Fibroblast of peridontal ligament (primary cell): ENCODE measurements at regions not wholly inside any gene's neighbourhood (a gene's known extent, or its start where the extent isn't known, plus 50 kb on each side); places are given as distances from the start of the nearest gene placed in this dataset.
"Not testable (repeated sequence)": the region's sequence is repeated elsewhere in the genome, so short reads cannot be mapped to it uniquely, and the experiment has no call there.

ENCODE experiments used
- DNase-seq: peaks from one replicate; pipeline ENCODE4 v3.0.0-alpha.2; 2010; ENCODE audit errors: extremely low read depth

DNA sequence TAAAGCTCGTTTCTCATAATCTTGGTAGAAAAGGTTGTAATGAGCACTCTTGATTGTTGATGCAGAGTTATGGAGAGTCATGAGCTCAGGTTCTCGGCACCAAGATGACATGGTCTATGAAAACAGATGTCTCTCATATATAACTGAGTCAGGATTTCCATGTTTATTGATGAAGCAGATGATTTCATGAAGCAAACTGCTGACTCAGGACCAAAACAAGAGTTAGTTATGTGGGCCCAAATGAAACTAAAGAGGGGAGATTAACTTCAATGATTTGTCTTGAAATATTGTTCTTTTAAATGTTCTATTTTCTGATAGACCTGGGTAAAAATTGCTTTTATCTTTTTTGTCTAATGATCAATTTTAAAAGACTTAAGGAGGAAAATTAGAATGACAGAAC lies 258.6 kb upstream of the CTNND2 start:
- no peak for DNase-seq

DNA sequence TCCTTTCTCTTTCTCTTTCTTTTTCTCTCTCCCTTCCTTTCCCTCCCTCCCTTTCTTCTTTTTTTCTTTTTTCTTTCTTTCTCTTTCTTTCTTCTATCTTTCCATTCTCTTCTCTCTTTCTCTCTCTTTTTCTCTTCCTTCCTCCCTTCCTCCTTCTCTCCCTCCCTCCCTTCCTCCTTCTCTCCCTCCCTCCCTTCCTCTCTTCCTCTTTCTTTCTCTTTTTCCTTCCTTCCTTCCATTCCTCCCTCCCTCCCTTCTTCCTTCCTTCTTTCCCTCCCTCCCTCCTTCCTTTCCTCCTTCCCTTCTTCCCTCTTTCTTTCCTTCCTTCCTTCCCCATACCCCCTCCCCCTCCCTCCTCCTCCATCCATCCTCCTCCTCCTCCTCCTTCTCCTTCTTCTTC lies 243.3 kb upstream of the CTNND2 start:
- DNase-seq: no peak

DNA sequence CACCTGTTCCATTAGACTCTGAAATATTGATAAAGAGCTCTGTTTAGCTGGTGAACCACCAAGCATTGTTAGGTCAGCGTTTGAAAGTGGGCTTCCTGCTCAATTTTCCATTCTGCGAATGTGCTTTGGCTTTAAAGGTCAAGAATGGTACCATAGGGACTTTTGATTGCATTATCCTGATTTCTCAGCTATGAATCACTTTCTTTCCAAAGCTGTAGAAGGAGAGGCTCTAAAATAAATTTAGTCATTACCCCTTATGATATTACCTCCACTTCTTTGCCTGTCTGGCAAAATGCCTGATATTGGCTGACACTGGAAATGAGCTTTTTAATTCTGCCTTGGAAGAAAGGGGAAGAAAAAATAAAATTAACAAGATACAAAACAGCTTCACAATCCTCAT lies 237.2 kb upstream of the CTNND2 start:
- no peak for DNase-seq

DNA sequence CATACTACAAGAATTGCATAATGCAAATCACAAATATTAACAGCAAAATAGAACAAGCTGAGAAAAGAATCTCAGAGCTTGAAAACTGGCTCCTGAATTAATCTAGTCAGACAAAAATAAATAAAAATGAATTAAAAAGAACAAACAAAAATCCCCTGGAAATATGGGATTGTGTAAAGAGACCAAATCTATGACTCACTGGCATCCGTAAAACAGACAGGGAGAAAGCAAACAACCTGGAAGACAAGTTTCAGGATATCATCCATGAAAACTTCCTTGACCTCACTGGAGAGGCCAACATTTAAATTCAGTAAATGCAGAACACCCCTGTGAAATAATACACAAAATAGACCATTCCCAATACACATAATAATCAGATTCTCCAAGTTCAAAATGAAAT lies 229.3 kb upstream of the CTNND2 start:
- no peak for DNase-seq

DNA sequence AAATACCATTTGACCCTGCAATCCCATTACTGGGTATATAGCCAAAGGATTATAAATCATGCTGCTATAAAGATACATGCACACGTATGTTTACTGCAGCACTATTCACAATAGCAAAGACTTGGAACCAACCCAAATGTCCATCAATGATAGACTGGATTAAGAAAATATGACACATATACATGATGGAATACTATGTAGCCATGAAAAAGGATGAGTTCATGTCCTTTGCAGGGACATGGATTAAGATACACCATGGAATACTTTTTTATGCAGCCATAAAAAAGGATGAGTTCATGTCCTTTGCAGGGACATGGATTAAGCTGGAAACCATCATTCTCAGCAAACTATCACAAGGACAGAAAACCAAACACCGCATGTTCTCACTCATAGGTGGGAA lies 226.8 kb upstream of the CTNND2 start:
- DNase-seq: not testable (repeated sequence)

DNA sequence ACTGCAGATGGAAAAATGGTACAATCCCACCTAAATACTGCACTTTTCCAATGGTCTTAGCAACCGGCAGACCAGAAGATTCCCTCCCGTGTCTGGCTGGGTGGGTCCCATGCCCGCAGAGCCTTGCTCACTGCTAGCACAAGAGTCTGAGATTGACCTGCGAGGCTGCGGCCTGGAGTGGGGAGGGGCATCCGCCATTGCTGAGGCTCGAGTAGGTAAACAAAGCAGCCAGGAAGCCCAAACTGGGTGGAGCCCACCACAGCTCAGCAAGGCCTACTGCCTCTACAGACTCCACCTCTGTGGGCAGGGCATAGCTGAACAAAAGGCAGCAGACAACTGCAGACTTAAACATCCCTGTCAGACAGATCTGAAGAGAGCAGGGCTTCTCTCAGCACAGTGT lies 221.6 kb upstream of the CTNND2 start:
- DNase-seq: no peak

DNA sequence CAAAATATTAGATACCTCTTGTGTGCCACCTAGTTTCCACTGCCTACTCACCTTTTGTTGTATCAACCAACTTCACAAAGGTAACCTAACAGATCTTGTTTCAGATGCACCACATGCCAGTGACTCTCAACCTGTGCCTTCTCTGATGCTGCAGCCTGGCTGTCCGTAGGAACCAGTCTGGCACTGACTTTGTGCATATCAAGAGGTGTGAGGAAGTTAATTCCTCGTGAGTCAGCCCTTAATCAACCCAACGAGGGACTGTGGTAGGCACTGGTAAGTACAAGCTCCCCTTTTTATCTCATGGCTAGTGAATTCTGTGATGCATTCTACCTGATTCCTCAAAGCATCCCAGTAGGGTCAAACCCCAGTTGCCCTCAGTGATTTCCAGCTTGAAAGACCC lies 215.4 kb upstream of the CTNND2 start:
- DNase-seq: no peak

DNA sequence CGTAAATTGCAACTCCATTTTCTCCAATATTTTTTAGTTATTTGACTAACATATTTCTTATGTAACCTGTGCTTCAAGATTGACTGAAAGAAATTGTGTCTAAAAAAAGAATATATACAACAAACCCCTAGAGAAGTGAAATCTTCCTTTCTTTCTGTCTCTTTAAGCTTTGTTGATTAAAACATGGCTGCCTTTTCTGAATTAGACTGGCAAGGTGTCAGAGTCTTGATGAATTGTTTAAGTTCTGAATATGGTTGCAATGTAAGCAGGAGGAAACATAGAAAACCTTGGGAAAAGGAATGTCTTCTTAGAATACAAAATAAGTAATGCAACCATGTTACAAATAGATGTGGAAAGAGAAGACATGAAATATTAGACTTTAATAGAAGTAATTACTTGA lies 209.8 kb upstream of the CTNND2 start:
- no peak for DNase-seq

DNA sequence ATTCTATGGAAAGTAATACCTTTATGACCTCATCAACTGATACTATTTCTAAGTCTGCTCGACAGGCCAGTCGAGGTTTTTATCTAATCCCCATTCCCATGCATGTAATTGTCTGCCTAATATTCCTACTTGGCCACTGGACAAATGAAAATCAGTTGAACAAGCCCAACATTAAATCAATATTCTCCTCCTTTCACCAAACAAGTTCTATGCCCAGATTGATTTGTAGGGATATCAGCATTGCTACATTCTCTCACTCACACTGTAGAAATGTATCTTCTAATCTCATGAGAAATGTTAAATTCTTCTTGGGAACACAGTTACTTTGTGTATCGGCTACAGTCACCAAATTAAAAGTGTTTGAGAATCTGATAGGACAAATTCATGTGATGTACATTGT lies 208.8 kb upstream of the CTNND2 start:
- DNase-seq: no peak

DNA sequence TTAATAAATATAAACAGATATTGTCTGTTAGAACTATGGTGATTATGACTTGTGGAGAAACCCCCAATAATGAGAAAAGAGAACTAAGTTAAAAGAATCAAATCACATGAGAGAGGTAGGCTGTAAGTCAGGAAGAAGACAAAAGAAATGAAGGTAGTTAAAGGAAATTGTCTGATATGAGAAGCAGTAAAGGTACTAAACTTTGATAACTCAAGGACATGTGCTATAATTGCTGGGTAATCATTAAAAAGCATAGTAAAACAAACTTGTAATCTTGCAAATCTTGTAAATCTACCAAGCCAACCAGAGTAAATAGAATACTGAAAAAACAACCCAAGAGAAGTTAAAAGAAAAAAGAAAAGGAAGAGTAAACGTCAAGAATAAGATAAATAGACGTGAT lies 207.0 kb upstream of the CTNND2 start:
- no peak for DNase-seq

DNA sequence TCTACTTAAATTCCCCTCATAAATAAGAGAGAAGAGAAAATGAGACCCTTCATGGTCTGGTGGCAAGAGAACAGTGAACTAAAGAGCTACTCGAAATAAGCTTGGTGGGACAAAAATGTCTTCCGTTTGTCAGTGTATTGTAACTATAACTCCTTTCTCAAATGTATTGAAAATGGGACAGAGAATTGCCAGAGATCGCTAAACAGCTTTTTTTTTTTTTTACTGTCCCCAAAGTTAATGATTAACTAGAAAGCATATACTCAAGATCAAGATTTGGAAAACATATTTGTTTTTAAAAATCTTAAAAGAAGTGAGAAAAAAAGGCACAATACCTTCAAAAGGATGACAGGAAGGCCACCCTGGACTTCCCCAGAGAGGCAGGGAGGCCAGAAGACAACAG lies 206.4 kb upstream of the CTNND2 start:
- DNase-seq: no peak

DNA sequence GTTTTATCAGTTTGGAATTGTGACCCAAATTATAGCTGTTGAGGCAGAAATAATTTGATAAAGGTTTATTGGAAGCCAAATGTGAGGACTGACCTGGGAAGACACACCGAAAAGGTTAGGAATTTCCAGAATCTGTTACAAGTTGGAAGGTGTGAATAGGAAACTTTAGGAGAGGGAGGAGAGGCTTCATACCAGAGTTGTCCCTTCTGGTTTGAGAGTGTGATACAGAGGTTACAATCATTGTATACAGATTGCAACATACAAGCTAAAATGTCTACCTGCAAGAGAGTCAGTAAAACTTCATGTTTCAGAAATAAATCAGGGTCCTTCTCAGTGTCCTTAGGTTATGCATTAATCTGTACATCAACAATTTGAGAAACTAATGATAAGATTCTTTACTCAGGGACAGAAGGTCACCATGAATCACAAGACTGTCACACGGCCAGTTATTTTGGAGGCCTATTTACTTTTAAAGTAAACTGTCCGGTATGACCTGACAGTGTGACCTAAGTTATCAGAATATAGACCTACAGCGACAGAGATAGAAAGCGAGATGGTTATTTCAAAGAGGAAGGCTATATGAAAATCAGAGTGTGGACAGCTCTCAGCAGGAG lies 204.9 kb upstream of the CTNND2 start:
- DNase-seq: no peak

DNA sequence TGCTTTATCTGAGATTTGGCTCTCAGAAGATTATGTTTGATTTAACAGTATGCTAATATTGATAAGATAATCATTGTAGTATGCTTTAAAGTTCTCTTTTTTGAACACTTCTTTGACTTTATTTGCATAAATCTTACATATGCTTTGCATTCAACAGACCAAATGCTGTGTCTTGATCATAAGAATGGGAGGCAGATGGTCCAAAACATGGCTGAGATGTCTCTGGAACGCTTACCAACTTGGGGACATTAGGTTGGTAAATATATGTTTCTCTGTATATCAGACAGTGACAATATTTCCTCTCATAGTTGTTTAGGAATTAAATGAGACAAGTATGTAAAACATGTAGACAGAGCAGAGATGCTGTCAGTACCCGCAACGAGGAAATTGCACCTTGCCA lies 197.9 kb upstream of the CTNND2 start:
- DNase-seq: no peak

DNA sequence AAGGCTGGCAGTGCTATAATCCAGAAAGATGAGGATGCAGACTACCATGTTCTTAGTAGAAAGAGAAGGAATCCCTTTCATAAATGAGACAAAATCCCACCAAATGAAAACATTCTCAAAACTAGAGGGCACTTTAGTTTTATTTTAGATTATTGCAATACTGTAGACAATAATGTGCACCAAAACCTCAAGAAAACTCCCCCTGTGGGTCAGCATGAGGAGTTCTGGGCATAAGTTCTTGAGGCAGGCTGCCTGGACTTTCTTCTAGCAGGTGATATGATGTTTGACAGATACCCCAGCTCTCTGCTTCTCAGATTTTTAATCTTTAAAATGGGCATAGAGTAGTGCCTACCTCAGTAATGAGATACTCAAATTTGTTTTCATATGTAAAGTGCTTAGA lies 196.3 kb upstream of the CTNND2 start:
- no peak for DNase-seq

DNA sequence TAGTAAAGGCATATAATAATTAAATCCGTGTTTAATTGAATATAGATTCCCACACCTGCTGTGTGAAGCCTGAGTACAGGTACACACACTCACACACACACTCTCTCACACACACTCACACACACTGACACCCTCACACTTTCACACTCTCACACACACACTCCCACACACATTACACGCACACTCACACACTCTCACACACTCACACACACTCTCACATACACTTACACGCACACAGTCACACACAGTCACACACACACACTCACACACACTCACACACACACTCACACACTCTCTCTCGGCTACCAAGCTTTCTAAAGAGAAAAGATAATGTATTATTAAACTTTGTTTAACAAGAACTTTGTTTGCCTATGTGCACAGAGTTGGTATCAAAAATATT lies 195.1 kb upstream of the CTNND2 start:
- DNase-seq: no peak

DNA sequence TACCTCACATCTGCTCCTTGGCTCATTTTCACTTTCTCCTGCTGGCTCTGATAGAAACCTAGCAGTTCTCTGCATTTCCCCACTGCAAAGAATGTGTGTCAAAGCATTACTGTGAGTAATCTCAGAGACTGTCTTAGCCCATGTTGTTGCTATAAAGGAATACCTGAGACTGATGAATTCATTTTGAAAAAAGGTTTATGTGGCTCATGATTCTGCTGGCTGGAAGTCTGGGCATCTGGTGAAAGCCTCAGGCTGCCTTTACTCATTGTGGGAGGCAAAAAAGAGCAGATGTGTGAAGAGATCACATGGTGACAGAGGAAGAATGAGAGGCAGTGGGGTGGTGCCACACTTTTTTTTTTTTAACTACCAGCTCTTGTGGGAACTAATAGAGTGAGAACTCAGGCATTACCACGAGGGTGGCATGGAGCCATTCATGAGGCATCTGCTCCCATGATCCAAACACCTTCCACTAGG lies 191.6 kb upstream of the CTNND2 start:
- DNase-seq: no peak

DNA sequence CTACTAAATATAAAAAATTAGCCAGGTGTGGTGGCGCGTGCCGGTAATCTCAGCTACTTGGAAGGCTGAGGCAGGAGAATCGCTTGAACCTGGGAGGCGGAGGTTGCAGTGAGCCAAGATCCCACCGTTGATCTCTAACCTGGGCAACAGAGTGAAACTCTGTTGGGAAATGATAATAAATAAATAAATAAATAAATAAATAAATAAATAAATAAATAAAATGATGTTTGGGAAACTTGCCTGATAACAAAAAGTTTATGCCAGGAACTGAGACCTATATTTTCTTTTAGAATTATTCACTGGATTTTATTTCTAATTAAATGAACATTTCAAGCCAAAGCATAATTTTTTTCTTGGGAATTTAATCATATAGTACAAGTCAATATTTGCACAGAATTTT lies 189.3 kb upstream of the CTNND2 start:
- DNase-seq: no peak

DNA sequence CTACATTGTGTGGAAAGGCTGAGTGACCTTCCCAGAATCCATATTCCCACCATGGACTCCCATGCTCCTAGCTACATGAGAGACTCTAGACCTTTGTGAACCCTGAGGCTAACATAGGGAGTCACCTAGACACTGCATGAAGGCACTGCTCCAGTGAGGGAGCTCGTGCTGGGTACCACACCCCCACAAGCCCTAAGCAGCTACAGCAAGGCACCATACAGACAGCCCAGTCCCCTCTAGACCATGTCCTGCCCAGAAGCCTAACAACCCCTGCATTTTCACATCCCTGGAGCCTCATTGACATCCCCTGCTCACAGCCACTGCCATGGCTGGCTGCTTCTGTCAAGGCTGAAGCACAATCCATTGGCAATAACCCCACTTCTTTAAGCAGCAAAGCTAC lies 176.5 kb upstream of the CTNND2 start:
- DNase-seq: no peak

DNA sequence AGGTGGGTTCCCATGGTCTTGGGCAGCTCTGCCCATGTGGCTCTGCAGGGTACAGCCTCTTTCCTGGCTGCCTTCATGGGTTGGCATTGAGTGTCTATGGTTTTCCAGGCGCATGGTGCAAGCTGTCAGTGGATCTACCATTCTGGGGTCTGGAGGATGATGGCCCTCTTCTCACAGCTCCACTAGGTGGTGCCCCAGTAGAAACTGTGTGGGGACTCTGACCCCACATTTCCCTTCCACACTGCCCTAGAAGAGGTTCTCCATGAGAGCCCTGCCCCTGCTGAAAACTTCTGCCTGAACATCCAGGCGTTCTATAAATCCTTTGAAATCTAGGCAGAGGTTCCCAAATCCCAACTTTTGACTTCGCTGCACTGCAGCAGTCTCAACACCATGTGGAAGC lies 174.0 kb upstream of the CTNND2 start:
- not testable (repeated sequence) for DNase-seq

DNA sequence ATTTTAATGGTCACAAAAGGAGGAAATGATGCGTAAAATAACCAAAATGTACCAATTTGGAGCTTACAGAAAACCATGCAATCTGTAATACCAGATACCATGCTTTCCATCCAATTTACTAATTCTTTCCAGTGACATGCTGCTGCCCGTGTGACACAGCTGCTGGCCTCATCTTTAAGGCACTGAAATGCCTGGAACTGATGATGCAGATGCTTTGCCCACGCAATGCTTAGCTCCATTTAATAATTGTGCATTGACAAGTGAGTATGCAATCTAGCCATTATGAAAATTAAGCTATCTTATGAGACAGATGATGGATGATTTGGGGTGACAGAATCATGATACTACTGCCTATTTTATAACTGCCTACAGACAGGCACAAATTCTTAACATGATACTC lies 169.2 kb upstream of the CTNND2 start:
- no peak for DNase-seq

DNA sequence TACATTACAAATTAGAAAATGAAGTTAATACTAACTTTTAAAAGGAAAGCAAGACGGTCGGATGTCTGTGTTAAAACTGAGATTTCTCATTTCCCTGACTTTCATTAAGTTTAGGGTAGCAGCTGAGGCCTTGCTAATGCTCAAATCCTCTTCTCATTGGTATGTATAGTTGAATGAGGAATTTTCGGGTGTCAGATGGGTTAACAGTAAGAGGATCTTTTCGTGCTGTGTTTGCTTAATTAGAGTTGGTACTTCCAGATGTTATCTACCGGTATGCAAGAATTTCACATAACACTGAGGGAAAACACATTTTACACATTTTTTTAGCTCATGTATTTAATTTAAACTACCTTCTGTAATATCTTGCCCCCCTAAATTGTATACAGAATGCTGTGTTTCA lies 168.2 kb upstream of the CTNND2 start:
- no peak for DNase-seq

DNA sequence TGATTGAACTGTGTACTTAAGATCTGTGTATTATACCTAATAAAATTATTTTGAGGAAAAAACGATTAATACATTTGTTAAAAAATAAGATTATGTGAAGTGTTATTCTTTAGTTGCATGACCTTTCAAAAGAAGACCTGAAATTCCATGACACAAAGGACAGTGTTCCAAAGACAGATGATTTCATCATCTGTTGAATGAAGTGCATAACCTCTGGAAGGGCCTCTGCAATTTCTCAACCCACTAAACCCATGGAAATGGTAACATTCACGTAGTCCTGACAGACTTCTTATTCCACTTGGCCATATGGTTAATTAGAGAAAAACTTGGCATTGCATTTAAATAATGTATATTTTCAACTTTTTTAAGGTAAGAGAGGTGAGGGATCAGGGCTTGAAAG lies 167.2 kb upstream of the CTNND2 start:
- no peak for DNase-seq

DNA sequence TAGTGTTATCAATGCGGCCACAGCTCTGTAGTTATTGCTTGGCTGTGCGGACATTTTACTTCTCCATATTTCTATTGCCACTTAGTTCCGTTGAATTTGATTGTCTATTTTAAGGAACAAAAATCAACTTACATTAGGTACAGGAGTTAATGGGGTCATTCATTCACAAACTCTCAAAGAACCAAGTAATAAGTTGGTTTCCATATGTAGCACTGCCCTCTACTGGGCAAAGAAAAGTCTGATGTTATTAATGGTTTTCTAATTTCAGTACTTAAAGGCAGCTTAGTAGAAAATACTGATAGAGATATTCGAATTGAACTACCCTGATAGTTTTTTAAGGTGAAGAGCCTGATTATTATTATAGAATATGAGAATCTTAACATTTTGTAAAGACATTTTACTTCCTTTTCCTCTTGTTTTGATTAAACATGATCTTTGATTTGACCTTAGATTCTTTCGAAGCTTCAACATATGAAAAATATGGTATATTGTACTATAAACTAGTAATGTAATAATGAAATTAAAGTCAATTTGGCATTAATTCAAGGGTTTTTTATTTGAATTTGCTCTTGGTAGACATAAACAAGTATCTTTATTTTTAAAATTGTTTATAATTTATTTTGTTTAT lies 119.5 kb upstream of the CTNND2 start:
- peak; percentile 26 for DNase-seq

DNA sequence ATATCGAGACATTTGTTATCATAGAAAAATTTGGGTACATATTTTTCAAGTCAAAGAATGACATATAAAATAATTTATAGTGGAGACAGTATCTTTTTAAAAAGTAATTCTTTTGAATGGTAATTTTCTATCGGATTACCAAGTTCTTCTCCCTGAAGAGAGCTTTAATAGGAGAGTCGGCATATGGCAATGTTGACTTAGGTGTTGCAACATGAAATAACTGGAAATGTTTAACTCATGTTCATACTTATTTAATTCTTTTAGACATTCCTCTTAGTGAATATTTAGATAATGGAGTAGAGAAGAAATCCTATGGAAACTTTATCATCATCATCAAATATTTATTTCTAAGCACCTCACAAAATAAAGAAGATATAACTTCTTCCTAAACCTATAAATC lies 118.2 kb upstream of the CTNND2 start:
- no peak for DNase-seq
